DMS114 treated with DMSO at 0.1 percent for 48 hours (cell line): ENCODE measurements at regions not wholly inside any gene's neighbourhood (a gene's known extent, or its start where the extent isn't known, plus 50 kb on each side); places are given as distances from the start of the nearest gene placed in this dataset.
"Not testable (repeated sequence)": the region's sequence is repeated elsewhere in the genome, so short reads cannot be mapped to it uniquely, and the experiment has no call there.

ENCODE experiments used
- DNase-seq: peaks from one replicate; lab custom pipeline; 2025; ENCODE audit not compliant: unreplicated experiment; lab: John Stamatoyannopoulos, UW

GRCh38 chr2:175872721-175873120 is 129.3 kb downstream of the LNPK start:
- no peak for DNase-seq

DNA sequence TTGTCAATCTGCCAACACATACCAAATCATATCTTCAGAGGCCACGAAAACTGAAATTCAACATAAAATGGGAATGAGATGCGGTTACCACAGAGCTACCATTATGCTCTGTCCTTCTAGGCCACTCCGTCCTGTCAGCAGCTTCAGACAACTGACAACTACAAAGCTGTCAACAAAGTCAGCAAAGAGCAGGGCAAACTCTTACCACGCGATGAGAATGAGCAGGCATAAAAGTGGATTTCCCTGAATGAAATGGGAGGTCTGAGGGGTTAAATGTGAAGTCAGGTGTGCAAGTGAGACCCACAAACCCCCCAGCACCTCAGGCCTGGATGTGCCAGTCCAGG is 130.1 kb downstream of the LNPK start:
- no peak for DNase-seq

DNA sequence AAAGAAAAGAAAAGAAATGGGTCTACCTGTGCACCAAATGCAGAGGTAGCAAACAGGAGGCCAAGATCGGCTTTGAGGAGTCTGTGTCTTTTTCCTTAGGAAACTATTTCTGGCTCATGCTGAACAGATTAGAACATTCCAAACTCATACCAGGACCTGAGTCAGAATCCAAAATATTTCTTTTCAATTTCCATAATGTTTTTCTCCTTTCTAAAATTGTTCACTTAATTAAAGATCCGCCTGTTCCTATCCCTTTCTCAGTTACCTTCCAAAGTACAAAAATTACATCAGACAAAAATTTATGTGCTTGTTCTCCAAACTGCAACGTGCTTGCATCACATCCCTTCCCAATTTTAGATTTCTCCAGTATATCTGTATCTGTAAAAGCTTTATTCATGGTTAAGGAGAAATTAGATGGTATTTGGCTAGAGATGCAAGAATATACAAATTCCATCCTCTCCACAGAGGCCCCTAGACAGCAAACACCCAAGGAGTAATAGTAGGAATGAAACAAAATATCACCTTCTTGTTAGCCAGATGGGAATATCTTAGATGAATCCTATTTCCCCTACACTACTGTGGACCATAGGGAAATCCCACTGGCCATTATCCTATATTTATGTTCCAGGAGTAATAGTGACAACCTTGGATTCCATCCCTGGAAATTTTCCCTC is 130.6 kb downstream of the LNPK start:
- DNase-seq, result no peak

DNA sequence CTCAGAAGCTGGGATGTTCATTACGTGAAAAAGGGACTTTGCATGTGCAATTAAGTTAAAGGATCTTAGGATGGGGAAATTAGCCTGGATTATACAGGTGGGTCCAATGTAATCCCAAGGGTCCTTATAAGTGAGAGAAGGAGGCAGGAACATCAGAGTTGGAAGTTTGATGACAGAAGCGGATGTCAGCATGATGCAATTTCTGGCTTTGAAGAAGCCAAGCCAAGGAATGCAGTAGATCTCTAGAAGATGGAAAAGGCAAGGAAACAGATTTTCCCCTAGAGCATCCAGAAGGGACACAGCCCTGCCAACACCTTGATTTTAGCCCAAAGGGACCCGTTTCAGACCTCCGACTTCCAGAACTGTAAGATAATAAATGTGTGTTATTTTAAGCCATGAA is 136.4 kb downstream of the LNPK start:
- DNase-seq, result no peak

DNA sequence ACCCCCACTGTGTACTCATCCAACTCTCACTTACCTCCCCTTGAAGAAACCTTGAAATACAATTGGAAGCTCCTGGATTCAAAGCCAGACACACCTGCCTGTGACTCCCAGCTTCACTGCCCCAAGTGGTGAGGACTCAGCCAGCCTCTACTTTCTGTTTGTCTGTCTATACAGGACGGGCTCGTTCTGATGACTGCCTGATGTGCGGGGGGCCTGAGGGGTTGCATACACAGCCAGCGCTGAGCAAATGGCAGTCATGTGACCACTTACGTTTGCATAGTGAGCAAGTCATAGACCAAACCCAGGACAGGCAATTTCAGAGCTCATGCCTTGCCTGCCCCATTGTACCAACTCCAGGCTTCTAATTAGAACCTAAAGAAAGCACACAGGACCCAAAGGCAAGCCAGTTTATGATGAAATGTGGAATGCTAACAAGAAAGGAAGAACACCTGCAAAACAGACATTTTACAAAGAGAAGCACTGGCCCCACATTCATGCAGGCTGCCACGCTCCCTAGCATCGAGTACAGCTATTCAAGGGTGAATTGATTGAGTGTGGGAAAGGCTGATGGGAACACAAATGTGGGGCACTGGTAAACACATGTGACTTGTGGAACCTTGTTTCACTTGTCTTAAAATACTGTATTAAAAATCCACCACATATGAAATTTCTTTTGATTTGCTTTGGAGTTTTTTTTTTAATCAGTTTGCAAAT is 137.8 kb downstream of the LNPK start:
- no peak for DNase-seq

- no peak for DNase-seq
Observed at GRCh38 chr2:175861958-175862357, 140.1 kb downstream of the LNPK start.

DNA sequence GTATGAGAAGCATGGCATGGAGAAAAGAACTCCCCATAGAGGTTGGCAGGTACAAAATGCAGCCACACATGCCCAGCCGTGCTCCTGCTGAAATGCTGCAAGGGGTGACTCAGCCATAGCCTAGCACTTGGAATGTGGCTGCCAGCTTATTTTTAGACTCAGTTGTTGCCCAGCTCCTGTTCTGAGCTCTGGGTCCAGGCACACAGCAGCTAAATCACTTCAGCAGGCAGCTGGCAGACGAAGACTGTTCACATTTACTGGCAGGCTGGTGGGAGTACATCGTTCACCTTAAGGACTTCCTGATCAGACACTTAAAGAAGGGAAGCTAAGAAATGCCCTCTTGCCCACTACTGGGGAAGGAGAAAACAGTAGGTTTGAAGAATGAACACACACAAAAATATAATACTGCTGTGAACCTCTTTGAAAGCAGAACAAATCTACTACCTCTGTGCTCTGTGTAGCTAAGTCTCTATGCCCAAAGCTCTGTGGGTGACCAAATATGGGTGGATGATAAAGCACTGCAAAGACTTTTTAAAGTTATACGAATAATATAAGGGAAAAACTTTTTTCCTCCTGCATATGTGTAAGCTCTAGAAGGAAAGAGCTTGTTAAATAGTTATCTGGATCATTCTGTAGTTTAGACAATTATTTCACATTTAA is 146.1 kb downstream of the LNPK start:
- DNase-seq, result no peak

- no peak for DNase-seq
Observed at GRCh38 chr2:175855236-175855635, 146.8 kb downstream of the LNPK start.

- no peak for DNase-seq
Observed at GRCh38 chr2:175854665-175855064, 147.4 kb downstream of the LNPK start.

DNA sequence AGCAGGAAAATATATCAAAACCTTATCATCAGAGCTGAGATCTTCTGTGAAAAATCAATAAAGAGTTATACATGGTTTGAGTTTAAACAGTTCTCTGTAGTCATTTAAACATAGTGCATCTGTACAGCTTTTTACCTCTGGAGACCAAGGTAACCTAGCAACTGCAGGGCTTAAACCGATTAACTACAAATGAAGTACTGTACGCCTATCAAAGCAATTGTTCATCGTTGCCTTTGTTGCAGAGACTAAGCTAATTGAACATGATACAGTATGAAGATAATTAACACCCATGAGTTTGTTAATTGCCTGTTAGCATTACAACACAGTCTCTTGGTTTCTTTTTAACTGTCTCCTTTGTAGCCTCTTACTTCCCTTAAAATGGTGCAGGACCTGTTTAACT is 147.9 kb downstream of the LNPK start:
- DNase-seq, result no peak

DNA sequence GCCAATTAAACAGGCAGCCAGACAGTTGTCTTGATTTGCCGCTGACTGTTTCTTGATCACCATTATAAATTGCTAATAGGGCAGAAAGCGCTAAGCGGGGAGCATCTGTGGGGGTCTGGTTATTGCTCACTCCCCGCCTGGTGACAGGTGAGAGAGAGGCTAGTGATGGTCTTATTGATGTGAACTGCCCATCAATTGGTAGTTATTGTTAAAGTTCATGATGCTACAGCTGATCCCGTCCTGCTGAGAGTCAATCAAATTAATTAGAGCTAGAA is 148.5 kb downstream of the LNPK start:
- no peak for DNase-seq

- DNase-seq, result no peak
Observed at GRCh38 chr2:175852879-175853615, 149.0 kb downstream of the LNPK start.

DNA sequence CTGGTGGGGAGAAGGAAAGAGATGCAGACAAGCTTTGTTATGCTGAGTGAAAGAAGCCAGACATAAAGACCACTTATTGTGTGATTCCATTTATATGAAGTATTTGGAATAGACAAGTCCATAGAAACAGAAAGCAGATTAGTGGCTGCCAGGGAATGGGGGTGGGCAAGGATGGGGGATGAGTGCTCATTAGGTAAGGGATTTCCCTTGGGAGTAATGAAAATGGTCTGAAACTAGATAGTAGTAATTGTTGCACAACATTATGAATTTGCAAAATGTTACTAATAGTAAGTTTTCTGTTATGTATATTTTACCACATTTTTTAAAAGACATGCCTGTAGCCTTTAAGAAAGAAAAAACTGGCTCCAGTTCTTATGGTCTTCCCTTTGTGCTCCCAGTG is 154.9 kb downstream of the LNPK start:
- DNase-seq, result no peak

DNA sequence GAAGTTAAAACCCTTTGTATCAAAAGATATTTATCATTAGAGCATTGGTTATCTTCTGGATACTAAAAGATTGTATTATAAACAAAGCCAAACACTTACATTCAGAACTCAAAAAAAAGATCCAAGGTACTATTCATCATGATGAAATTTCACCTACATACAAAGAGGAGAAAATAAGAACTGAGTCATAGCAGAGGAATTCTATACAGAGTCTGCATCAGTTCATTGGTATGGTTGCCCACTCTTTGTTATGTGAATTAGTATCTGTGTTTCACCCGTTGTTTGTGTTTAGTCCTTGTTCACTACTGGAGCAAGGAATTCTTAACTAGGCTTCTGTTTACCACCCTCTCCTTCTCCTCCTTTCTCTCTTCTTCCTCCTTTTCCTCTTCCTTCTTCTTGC is 157.9 kb downstream of the LNPK start:
- DNase-seq, result no peak

GRCh38 chr2:175843625-175844024 is 158.4 kb downstream of the LNPK start:
- DNase-seq, result no peak

GRCh38 chr2:175842996-175843395 is 159.1 kb downstream of the LNPK start:
- no peak for DNase-seq

DNA sequence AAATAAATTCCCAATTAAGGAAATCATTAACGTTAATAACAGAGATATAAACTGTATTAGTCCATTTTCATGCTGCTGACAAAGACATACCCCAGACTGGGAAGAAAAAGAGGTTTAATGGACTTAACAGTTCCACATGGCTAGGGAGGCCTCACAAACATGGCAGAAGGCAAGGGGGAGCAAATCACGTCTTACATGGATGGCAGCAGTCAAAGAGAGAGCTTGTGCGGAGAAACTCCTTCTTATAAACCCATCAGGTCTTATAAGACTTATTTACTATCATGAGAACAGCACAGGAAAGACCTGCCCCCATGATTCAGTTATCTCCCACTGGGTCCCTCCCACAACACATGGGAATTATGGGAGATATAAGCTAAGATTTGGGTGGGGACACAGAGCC is 161.3 kb downstream of the LNPK start:
- DNase-seq, result not testable (repeated sequence)

GRCh38 chr2:175840256-175840655 is 161.8 kb downstream of the LNPK start:
- no peak for DNase-seq

DNA sequence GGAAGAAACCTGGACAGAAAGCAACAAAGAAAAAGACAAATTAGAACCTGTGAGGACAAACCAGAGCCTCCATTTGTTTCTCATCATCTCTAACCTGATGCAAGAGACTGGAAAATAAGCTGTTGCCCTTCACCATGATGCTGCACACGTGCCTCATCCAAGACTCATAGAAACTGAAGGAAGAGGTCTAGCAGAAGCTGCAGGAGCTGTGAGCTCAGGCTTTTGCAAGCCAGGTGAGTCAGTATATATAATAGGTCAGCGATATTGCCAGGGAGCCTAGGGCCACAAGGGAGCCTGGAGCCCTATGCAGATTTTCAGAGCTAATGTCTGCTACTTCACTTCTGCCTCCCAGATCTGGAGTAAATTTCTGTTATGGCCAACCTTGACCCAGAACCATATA is 163.1 kb downstream of the LNPK start:
- DNase-seq, result no peak

DNA sequence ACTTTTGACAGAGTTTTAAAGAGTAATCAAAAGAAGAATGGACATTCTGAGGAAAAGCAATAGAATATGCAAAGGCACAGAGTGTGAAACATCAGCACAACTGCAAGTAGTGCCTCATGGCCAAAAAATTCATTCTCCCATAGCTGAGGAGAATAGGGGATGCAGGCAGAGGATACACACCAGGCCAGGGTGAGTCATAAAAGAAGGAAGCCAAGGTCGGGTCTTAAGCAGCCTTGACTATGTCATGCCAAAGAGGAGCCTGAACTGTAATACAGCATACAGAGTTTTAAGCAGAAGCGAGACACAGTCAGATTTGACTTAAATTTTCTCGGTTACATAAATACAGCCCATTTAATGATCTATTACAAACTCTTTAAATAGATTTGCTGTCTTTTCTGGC is 165.0 kb downstream of the LNPK start:
- DNase-seq, result no peak

DNA sequence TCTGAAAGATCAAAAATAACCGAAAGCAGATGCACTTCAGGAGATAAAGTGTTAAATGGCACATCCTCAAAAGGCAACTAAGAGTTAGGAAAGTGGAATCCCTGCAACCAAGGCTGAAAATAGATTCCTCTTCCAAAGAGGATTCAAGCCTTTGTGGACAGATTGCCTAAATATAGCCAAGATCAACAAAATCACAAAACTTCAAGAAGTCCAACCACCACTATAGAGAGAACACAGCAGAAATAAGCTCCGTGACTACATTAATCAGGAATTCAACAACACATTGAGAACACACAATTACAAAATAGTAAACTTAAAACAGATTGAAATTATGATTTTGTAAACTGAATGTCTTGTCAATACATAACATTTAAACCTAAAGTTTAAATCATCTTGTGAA is 165.7 kb downstream of the LNPK start:
- no peak for DNase-seq

- DNase-seq, result no peak
Observed at GRCh38 chr2:175834477-175834876, 167.6 kb downstream of the LNPK start.
